M059J (cell line): ENCODE measurements at regions not wholly inside any gene's neighbourhood (a gene's known extent, or its start where the extent isn't known, plus 50 kb on each side); places are given as distances from the start of the nearest gene placed in this dataset.
"Not testable (repeated sequence)": the region's sequence is repeated elsewhere in the genome, so short reads cannot be mapped to it uniquely, and the experiment has no call there.

Experiments
- DNase-seq: peaks from one replicate; pipeline ENCODE4 v3.0.0-alpha.2; 2012; ENCODE audit warnings: low read depth

- DNase-seq: no peak
Observed at GRCh38 chr3:74420538-74421124, 193.8 kb downstream of the CNTN3 start.

- no peak for DNase-seq
Observed at GRCh38 chr3:74415731-74416130, 198.7 kb downstream of the CNTN3 start.

GRCh38 chr3:74413547-74414241, 200.8 kb downstream of the CNTN3 start:
- DNase-seq: no peak

- DNase-seq: no peak
Observed at GRCh38 chr3:74410276-74410941, 204.1 kb downstream of the CNTN3 start.

- no peak for DNase-seq
Observed at GRCh38 chr3:74409066-74409465, 205.4 kb downstream of the CNTN3 start.

GRCh38 chr3:74403307-74403706, 211.2 kb downstream of the CNTN3 start:
- no peak for DNase-seq

- no peak for DNase-seq
Observed at GRCh38 chr3:74402821-74403220, 211.6 kb downstream of the CNTN3 start.

GRCh38 chr3:74393426-74393825, 221.0 kb downstream of the CNTN3 start:
- DNase-seq: no peak

GRCh38 chr3:74390121-74390877, 224.2 kb downstream of the CNTN3 start:
- no peak for DNase-seq

GRCh38 chr3:74387111-74387735, 227.2 kb downstream of the CNTN3 start:
- DNase-seq: no peak

GRCh38 chr3:74384159-74384558, 230.3 kb downstream of the CNTN3 start:
- DNase-seq: no peak

- DNase-seq: no peak
Observed at GRCh38 chr3:74377669-74378068, 236.8 kb downstream of the CNTN3 start.

- DNase-seq: not testable (repeated sequence)
Observed at GRCh38 chr3:74376323-74376722, 238.1 kb downstream of the CNTN3 start.

GRCh38 chr3:74375653-74376052, 238.8 kb downstream of the CNTN3 start:
- no peak for DNase-seq

- no peak for DNase-seq
Observed at GRCh38 chr3:74372743-74373142, 241.7 kb downstream of the CNTN3 start.

- no peak for DNase-seq
Observed at GRCh38 chr3:74370342-74370741, 244.1 kb downstream of the CNTN3 start.

GRCh38 chr3:74366331-74366730, 248.1 kb downstream of the CNTN3 start:
- no peak for DNase-seq

GRCh38 chr3:74363346-74363745, 251.1 kb downstream of the CNTN3 start:
- no peak for DNase-seq

GRCh38 chr3:74360406-74360805, 254.1 kb downstream of the CNTN3 start:
- no peak for DNase-seq

GRCh38 chr3:74357881-74358280, 256.6 kb downstream of the CNTN3 start:
- no peak for DNase-seq

GRCh38 chr3:74353039-74353438, 261.4 kb downstream of the CNTN3 start:
- DNase-seq: no peak

GRCh38 chr3:74352166-74352565, 262.3 kb downstream of the CNTN3 start:
- DNase-seq: no peak
